Suppressor macrophage (primary cell): ENCODE measurements at regions not wholly inside any gene's neighbourhood (a gene's known extent, or its start where the extent isn't known, plus 50 kb on each side); places are given as distances from the start of the nearest gene placed in this dataset.
"Not testable (repeated sequence)": the region's sequence is repeated elsewhere in the genome, so short reads cannot be mapped to it uniquely, and the experiment has no call there.

Experiments
- DNase-seq, 4 experiments: peaks; one replicate each; pipeline ENCODE4 v3.0.0-alpha.2; 2020 to 2022

DNA sequence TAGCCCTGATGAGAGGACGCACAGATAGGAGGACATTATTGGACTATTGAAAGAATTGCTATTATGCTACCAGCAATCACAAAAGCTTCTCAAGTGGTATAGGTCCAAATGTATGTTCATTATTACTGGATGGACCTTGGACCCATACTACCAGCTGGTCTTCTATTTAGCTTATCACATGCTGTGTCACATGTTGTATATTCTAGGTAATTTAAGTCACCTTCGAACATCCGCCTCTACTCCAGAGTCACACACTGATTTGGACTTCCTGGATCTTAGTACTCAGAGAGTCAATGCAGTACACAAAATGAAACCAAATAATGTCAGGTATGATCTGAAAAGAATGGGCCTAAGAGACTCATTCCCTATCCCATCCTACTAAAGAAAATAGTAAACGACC is 534.0 kb upstream of the API5 start:
- DNase-seq = no peak

DNA sequence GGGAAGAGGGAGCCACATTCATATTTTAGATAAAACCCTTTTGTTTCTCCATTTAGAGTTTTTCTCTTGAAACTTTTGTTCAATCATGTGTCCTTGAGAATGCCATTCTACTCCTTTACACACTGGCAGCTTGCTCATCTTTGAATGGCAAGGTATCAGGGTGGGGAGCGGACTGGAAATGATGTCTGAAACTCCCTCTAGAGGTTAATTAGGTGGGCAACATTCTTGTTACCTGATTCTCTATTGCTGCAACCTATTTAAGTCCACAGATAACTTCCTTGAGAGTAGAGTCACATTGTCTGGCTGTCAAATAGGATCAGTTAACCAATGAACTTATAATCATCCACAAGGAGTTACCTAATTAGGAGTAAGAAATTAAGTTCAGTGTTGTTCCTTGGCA is 533.6 kb upstream of the API5 start:
- no peak for DNase-seq

DNA sequence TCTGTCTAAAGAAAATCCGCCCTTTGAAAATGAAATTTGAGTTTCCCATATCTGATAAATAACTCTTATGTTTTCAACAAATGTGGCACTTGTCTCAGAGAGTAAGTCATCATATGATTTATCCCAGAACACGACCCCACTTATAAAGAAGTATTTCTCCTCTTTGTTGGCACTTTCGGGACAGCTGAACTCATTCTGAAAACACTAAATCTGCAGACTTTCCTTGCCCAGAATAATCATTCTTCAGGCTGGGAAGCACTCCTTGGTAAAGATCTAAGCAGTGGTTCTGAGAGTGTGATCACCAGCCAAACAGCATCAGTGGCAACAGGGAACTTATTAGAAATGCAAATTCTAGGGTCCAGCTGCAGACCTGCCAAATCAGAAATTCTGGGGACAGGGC is 532.2 kb upstream of the API5 start:
- DNase-seq = no peak

DNA sequence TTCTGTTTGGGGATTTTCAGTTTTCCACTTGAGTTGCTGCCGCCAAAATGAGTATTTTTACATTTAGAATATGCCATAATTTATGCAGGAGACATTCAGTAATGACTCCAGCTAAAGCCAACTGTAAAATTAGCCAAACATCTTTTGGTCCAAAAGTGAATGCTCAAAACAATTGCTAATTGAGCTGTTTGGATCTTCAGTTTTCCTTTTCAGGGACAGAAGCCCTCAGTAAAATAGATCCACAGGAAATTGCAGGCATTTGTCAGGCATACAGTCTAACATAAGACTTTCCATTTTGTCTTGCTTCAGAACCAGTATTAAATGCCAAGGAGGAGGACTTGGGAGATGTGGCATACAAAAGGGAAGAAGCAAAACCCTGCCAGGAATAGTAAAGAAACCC is 524.8 kb upstream of the API5 start:
- no peak for DNase-seq

DNA sequence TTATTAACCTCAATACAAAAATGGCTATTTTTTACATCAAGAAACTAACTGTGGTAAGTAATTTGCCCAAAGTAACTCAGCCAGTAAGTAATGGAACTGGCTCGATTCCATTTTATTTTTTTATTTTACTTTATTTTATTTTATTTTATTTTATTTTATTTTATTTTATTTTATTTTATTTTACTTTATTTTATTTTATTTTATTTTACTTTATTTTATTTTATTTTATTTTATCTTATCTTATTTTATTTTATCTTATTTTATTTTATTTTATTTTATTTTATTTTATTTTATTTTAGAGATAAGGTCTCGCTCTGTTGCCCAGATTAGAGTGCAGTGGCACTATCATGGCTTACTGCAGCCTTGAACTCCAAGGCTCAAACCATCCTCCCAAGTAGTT is 516.3 kb upstream of the API5 start:
- not testable (repeated sequence) for DNase-seq

DNA sequence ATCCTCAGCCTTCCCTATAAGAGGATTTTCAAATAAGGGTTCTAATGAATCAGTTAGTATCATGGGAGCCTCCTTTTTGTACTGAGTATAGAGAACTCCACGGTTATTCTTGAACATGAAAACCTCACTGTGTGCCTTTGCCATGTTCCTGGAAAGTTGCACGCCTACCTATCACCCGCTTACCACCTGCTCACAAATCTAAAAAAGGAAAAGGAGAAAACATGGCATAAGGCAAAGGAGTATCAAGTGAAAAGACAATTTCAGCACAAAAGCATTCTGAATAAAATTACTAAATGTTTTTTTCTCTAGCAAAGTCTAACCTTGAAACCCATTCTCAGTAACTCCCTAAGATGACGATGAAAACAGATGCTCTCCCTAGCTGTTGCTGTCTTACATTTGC is 511.8 kb upstream of the API5 start:
- DNase-seq = no peak

DNA sequence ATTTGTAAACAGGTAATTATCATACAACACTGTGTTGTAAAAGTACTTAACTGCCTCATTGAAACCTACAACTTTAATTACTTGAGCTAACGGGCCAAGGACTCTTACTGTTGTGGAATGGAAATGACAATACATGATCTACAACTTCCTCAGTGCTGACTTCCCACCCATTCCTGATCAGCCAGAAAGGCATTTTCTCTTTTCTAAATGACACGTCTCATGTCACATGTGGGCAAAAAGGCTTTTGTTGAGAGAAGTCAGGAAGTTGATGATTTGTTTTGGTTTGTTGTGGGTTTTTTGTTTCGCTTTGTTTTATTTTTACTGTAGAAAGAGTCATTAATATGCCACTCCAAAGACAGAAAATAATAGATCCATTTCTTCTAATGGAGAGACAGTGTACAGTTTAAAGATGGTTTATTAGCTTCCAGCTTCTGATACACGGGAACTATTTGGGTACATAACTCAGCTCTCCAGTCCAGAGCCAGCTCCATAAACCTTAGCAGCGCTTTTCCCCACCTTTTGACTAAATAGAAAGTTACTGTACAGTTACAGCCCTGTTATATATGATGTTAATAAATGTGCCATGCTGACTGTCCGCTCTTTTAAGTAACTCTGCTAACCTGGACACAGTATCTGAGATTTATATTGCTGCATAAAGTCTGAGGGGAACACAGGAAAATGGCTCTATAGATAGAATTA is 509.4 kb upstream of the API5 start:
- no peak for DNase-seq

DNA sequence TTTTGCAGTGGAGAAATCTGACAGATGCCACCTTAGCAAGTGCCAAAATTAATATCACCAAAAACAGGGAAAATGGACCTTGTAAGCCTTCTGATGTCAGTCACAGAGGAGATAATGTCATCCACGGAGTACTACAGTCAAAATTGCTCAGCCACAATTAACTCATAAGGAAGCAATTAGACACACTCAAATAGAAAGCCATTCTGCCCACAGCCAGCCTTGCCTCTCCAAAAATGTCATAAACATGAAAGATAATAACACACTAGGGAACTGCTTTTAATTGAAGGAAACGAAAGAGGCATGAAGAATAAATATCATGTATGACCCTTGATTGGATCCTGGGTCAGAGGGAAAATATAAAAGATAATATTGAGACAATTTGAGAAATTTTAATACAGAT is 505.6 kb upstream of the API5 start:
- no peak for DNase-seq

DNA sequence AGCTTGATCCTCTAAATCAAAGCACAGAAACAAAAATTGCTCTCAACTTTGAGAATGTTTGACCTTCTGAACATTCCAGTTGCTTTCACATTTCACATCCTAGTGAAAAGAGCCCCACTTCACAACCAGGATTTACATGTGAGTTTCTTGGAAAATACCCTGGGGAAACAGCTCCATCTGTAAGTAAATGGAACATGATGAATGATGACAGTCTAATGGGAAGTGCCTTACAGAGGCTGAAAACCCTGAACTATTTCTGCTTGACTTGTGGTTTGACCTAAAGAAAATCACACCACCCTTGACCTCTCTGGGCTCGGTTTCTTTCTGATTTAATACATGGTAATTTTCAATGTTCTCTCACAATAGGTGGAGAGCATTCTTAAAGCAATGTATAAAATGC is 499.4 kb upstream of the API5 start:
- no peak for DNase-seq

DNA sequence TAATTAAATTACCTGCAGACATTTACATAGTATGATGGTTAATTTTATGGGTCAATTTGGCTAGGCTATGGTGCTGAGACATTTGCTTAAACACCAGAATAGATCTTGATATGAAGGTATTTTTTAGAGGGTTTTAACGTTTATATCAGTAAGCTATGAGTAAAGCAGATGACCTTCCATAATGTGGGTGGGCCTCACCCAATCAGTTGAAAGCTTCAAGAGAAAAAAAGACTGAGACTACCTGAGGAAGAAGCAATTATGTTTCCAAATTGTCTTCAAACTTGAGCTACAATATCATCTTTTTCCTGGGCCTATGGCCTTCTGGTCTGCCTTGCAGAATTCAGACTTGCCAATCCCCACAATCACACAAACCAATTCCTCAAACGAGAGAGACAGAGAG is 498.8 kb upstream of the API5 start:
- no peak for DNase-seq

DNA sequence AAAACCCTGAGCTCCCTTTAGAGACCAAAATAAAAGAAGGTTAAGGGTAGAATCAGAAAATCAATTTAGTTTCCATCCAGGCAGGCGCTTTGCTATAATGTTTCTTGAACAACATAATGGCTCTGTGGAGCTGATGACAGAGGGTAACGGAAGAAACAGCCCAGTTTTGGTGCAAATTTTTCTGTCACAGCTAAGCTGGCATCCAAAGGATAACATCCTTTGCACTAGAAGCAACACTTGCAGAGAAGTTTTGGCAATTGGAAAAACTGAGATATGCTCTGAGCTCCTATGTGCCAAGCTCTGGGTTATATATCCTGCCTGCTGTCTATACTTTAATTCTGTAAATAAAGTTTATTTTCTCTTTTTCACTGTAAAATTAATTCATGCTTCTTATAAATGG is 495.3 kb upstream of the API5 start:
- no peak for DNase-seq

DNA sequence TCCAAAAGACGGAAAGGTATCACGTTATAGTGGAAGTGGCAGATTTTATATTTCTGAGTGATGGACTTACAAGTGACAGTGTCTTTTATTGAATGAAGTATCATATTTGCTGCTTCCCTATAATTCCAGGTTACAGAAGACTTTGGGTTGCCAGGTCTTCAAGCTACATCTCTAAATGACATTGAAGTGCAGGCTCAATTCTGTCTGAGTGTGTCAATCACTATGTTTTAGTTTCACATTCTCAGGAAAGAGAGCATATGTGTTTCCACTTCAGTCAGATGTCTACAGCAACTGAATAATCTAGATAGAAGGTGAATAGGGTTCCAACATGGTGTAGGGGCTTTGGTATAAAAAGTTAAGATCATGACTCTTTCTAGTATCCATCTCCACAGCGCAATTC is 492.7 kb upstream of the API5 start:
- DNase-seq = no peak

DNA sequence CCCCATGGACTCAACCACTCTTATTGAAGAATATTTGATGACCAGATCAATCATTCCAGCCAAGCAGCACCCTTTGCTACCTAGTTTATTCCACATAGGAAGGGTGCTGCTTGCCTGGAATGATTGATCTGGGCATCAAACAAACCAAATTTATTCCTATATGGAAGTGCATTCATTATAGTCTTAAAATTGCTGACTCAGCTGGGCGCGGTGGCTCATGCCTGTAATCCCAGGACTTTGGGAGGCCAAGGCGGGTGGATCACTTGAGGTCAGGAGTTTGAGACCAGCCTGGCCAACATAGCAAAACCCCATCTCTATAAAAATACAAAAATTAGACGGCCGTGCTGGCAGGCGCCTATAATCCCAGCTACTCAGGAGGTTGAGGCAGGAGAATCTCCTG is 489.6 kb upstream of the API5 start:
- not testable (repeated sequence) for DNase-seq

DNA sequence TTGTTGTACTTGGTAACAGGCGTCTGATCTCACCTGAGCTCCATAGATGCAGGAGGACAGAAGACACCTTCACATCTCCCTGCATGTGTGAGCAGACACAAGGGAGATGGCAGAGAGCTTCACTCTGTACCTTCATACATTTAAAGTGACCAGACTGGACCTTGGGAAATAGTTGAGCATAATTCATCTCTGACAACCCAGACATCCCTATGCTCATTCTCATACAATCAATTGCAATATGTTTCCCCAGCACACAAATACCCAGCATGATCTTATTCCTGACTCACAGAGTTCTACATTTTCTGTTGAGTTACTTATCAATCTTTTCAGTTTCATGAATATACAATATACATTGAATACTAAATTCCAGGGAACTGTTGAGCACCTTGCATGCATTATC is 488.2 kb upstream of the API5 start:
- no peak for DNase-seq

DNA sequence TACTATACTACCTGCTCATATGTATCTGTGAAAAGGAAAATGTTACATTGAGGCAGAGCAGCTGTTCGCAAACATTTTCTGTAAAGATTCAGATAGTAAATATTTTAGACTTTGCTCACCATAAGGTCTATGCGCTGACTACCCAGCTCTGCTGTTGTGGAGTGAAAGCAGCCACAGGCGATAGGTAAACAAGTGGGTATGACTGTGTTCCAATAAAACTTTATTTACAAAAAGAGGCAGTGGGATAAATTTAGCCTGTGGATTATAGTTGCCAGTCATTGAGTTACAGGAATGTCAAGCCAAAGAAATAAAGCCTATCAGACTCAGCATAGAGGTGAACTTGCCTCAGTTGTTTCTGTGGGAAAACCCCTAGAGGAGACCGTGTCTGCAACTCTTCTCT is 487.7 kb upstream of the API5 start:
- DNase-seq = no peak

DNA sequence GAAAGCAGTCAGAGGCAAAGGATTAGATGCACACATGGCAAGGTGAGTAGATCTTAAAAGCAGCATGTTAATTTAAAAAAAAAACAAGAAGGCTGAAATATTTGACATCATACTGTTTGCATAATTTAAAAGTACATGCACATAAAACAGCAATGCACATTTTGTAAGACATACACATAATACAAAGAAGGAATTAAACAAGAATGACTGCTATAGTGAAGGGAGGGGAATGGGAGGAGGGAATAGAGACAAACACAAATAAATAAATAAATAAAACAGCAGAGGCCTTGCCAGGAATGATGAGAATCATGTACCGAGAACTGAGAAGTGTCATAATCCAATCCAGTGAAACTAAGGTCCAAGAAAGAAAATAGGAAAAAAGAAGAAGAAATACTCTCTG is 486.2 kb upstream of the API5 start:
- DNase-seq = no peak

DNA sequence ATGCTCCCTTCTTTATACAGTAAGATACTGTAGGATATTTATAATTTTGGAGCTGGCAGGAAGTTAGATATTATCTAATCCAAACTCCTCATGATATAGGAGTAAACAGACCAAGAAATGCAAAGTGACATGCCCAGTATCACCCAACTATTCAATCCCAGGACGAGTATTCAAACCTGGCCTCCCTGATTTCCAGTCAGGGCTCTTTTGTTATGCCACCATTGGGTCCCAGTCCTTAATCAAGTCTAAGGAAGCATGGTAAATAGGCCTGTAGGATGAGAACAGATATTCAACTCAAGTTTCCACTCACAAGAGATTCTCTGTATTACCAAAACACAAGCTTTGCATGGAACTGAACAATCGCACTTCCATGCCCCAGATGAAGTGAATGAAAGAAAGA is 484.0 kb upstream of the API5 start:
- no peak for DNase-seq

DNA sequence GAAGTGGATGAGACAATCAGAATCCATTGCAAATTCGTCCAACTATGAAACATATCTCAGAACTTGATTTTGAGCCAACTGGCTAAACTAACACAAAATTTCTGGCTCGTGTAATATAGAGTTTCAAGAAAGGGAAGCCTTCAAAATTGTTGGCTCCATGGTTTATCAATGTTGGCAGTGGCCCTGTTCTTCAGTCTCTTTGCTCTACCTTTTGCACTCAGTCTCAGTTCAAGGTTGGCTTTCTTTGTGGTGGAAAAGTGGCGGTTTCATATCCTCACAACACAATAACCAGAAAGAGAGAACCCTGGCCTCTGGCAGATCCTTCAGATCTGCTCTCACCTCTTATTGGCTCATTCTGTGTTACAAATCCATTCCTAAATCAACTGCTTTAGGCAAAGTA is 473.8 kb upstream of the API5 start:
- DNase-seq = no peak

DNA sequence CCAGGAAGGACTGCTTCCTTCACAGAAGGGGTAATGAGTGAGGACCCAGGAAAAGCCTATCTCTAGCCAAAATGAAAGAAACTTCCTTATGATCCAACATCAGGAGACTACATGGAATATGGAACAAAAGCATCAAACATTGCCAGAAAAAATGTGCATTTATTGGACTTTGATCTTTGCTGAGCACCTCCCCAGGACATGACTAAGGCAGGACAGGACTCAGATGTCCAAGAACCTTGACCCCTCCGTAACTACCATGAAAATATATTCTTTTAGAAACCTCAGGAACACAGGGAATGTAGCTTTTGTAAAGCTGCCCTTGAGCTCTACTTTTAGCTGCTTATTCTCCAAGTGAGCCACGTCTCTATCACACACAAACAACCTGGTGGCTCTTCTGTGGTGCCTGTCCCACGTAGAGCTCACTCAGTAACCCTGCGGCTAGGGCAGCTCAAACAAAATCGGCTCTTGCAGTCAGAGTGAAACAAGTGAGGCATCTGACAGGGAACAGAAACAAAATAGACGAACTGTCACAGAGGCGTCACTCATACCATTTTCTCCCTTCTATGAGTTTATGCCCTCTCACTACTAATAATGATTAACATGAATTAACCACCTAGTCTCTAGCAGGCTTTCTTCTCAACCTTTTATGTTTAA is 471.5 kb upstream of the API5 start:
- no peak for DNase-seq

DNA sequence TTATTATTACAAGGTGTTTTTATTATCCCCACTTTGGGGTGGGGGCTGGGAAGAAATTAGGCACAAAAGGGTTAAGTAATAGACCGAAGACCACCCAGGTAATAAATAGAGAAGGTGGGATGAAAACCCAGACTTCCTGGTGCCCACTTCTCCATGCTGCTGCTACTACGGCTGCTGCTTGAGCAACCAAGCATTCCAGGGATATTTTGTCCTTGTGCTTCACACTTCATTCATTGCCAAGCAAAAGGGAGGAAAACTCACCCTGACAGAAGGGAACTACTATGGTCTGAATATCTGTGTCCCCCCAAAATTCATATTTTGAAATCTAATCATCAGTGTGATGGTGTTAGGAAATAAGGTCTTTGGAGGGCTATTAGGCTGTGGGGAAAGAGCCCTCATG is 470.9 kb upstream of the API5 start:
- DNase-seq = no peak

DNA sequence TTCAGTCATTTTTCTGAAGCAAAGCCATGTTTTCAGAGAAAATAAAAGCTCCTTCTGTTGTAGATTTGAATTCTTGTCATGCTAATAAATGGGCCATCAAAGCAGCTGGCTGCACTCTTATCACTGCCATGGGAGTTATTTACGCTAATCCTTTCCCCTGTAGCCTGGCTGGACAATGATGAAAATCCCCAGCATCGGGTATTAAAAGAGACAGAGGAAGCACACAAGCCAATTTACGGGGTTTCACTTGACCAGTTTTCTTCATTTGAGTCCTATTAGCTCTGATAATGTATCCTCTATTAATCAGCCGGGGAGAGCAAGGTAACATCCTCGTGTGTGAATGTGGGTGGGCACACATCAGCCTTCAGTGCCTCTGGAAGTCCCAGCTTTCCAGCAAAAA is 470.2 kb upstream of the API5 start:
- DNase-seq = no peak

DNA sequence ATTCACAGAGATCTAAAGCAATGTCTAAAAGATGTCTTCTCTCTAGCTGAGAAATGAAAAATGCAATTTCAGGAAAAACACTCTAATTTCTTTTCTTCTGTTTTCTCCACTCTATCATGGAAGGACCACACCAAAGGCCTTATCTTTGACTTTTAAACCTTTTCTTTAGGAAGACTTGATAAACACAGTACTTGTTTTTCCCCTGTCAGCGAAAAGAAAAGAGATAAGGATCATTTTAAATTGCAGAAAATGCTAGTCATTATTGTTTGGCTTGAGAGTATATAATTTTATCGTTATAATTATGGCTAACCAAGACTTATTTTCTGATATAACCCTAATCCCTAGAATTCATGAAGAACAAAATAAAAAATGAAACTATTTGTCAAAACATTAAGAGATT is 462.4 kb upstream of the API5 start:
- DNase-seq = no peak

DNA sequence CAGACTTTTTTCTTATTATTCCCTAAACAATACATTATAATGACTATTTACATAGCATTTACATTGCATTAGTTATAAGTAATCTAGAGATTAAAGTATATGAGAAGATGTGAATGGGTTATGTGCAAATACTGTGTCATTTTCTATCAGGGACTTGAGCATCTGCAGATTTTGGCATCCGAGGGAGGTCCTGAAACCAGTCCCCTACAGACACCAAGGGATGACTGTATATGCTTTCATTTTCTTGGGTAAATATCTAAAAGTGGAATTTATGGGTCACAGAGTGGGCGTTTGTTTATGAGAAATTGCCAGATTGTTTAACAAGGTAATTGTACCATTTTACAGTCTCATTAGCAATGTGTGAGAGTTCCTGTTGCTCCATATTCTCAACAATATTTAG is 454.5 kb upstream of the API5 start:
- no peak for DNase-seq

DNA sequence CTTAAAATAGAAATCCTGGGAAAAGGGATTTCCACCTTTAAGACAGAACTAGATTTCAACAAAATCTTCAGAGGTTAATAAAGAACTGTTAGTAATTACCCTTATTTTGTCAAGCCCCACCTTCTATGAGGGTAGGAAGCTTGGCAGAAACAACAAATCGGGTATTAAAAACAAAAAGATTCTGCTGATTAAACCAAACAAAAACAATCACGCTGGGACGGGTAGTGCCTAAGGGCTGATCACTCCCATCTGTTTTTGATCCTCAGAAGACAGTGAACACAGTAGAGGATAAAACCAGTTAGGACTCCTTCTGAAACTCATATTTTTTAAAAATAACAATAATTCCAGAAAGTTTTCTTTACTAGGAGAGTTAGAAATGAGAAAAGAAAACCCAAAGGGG is 441.3 kb upstream of the API5 start:
- DNase-seq = no peak

DNA sequence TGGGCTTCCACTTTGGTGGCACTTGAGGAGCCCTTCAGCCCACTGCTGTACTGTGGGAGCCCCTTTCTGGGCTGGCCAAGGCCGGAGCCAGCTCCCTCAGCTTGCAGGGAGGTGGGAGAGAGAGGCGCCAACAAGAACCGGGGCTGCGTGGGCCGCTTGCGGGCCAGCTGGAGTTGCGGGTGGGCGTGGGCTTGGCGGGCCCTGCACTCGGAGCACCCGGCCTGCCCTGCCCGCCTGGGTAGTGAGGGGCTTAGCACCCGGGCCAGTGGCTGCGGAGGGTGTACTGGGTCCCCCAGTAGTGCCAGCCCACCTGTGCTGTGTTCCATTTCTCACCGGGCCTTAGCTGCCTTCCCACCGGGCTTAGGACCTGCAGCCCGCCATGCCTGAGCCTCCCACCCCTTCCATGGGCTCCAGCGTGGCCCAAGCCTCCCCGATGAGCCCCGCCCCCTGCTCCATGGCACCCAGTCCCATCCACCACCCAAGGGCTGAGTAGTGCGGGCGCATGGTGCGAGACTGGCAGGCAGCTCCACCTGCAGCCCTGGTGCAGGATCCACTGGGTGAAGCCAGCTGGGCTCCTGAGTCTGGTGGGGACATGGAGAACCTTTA is 437.9 kb upstream of the API5 start:
- not testable (repeated sequence) for DNase-seq
